ENCODE measurements at regions not wholly inside any gene's neighbourhood (a gene's known extent, or its start where the extent isn't known, plus 50 kb on each side); places are given as distances from the start of the nearest gene placed in this dataset.

- no peak overlapping the region for H3K4me3 ChIP-seq (ENCODE audit: low read depth, low read length)
- no peak for TF ChIP-seq CTCF (IDR thresholded peaks at IDR 0.05; ENCODE audit: low read depth, low read length)
- DNase-seq (ENCODE audit: low read depth): no peak
These were observed 324.0 kb upstream of the REG3G start for GRCh38 chr2:78701546-78701945.

DNA sequence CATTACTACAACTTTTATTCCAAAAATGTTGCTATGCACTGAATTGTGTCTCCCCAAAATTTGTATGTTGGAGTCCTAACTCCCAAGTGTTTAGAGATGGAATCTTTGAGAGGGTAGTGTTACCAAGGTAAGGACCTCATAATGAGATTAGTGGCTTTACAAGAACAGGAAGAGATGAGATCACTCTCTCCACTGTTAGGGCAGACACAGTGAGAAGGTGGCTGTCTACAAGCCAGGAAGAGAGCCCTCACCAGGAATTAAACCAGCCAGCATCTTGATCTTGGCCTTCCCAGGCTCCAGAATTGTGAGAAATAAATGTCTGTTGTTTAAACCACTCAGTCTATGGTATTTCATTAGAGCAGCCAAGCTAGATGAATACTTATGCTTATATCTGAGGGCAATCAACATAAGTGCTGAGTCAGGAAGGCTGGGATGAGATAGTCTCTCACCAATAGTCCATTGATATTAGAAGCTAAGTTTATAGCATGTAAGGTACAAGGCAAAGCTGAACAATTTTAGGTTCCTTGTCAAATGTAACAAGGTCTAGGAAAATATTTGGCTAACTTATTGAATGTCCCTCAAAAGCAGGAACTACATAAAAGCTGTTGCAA, 317.6 kb upstream of the REG3G start:
- no peak for DNase-seq (ENCODE audit: low read depth)
- no peak overlapping the region for H3K4me3 ChIP-seq (ENCODE audit: low read depth, low read length)
- TF ChIP-seq CTCF (IDR thresholded peaks at IDR 0.05; ENCODE audit: low read depth, low read length): no peak

GRCh38 chr2:78710632-78711375, 314.7 kb upstream of the REG3G start:
- DNase-seq (ENCODE audit: low read depth): no peak
- TF ChIP-seq, protein P1, sequence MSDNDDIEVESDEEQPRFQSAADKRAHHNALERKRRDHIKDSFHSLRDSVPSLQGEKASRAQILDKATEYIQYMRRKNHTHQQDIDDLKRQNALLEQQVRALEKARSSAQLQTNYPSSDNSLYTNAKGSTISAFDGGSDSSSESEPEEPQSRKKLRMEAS (IDR thresholded peaks at IDR 0.05; ENCODE audit: low read depth, low read length): no peak
- TF ChIP-seq POLR2A (IDR thresholded peaks at IDR 0.05; ENCODE audit: extremely low read depth, insufficient read length) (no peak), MYC (IDR thresholded peaks at IDR 0.05; ENCODE audit: low read depth, low read length) (no peak), CTCF (IDR thresholded peaks at IDR 0.05; ENCODE audit: low read depth, low read length) (no peak)

GRCh38 chr2:78715293-78715692, 310.2 kb upstream of the REG3G start:
- TF ChIP-seq, protein P1 (IDR thresholded peaks at IDR 0.05; ENCODE audit: low read depth, low read length): no peak
- no peak for TF ChIP-seq POLR2A (IDR thresholded peaks at IDR 0.05; ENCODE audit: extremely low read depth, insufficient read length)
- no peak for TF ChIP-seq MYC (IDR thresholded peaks at IDR 0.05; ENCODE audit: low read depth, low read length)
- TF ChIP-seq CTCF (IDR thresholded peaks at IDR 0.05; ENCODE audit: low read depth, low read length): no peak
- DNase-seq (ENCODE audit: low read depth): no peak
- no peak overlapping the region for H3K4me3 ChIP-seq (ENCODE audit: low read depth, low read length)

More at GRCh38 chr2:78710632-78711375, 314.7 kb upstream of the REG3G start:
- H3K4me3 ChIP-seq (ENCODE audit: low read depth, low read length): no peak overlapping the region

DNA sequence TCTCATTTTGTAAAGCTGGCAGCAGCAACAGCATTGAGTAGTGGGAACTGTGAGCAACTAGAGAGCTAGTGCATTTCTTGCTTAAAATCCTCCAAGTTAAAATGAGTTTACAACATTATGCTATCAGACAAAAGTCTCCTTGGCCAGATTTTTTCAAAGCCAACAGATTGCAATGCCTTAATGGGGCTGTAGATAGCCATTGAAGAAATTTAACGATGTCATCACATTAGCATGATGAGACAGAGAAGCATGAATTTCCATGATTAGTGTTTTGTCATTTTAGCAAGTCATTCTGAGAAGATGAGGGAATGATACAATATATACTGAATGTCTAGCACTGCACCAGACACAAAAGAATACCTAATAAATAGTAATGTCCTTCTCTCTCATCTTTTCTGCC, 307.5 kb upstream of the REG3G start:
- TF ChIP-seq MYC (IDR thresholded peaks at IDR 0.05; ENCODE audit: low read depth, low read length) (no peak), CTCF (IDR thresholded peaks at IDR 0.05; ENCODE audit: low read depth, low read length) (no peak), POLR2A (IDR thresholded peaks at IDR 0.05; ENCODE audit: extremely low read depth, insufficient read length) (no peak)
- TF ChIP-seq, protein P1 (IDR thresholded peaks at IDR 0.05; ENCODE audit: low read depth, low read length): no peak
- no peak for DNase-seq (ENCODE audit: low read depth)

GRCh38 chr2:78718473-78718872, 307.0 kb upstream of the REG3G start:
- DNase-seq (ENCODE audit: low read depth): no peak
- H3K4me3 ChIP-seq (ENCODE audit: low read depth, low read length): no peak overlapping the region
- TF ChIP-seq CTCF (IDR thresholded peaks at IDR 0.05; ENCODE audit: low read depth, low read length): no peak
- TF ChIP-seq, protein P1 (IDR thresholded peaks at IDR 0.05; ENCODE audit: low read depth, low read length): no peak
- no peak for TF ChIP-seq MYC (IDR thresholded peaks at IDR 0.05; ENCODE audit: low read depth, low read length)
- TF ChIP-seq POLR2A (IDR thresholded peaks at IDR 0.05; ENCODE audit: extremely low read depth, insufficient read length): no peak

More for the DNA sequence above, 307.5 kb upstream of the REG3G start:
- H3K4me3 ChIP-seq (ENCODE audit: low read depth, low read length): no peak overlapping the region

Data from NB4 (cell line).